Peyer's patch (tissue), 4 donors: ENCODE measurements at regions not wholly inside any gene's neighbourhood (a gene's known extent, or its start where the extent isn't known, plus 50 kb on each side); places are given as distances from the start of the nearest gene placed in this dataset.
"Not testable (repeated sequence)": the region's sequence is repeated elsewhere in the genome, so short reads cannot be mapped to it uniquely, and the experiment has no call there.

Experiments
- DNase-seq, 3 donors: peaks; one replicate each; pipeline ENCODE4 v3.0.0-alpha.2; 2017 to 2019
- H3K27ac ChIP-seq, 4 donors: fragments of 200-600 bp; sonication (generic); one replicate each; pipeline ENCODE4 v1.5.1; 2016 to 2019
- H3K27me3 ChIP-seq, 2 donors: fragments of 200-600 bp; sonication (generic); one replicate each; pipeline ENCODE4 v1.5.1; 2019
- H3K36me3 ChIP-seq, 3 donors: fragments of 200-600 bp; sonication (generic); one replicate each; pipeline ENCODE4 v1.5.1; 2016 to 2019
- H3K4me1 ChIP-seq, 4 donors: fragments of 200-600 bp; sonication (generic); one replicate each; pipeline ENCODE4 v1.5.1; 2016 to 2019
- H3K4me3 ChIP-seq, 4 donors: fragments of 200-600 bp; sonication (generic); 1 replicate in 3 of 4; 2 replicates in 1 of 4; pipeline ENCODE4 v1.5.1; 2016 to 2019; ENCODE audit warnings: mild to moderate bottlenecking in 1 of 4
- H3K9me3 ChIP-seq, 4 donors: fragments of 200-600 bp; sonication (generic); one replicate each; pipeline ENCODE4 v1.5.1; 2016 to 2019; ENCODE audit warnings: mild to moderate bottlenecking in 1 of 4
- POLR2A ChIP-seq, 2 donors: fragments of 450-650 bp; IDR thresholded peaks; one replicate each; pipeline ENCODE4 v1.5.1; 2017; ENCODE audit warnings: antibody characterized with exemption in 2 of 2, mild to moderate bottlenecking in 2 of 2, moderate library complexity in 2 of 2
- small RNA-seq, 2 donors: library from RNA; depleted of rRNA; stranded (forward); fragments of <200 nt; gene quantifications; one replicate each; pipeline ENCODE3, GENCODE V24; 2016
- TF ChIP-seq, protein P1 (sequence below), 6 experiments: fragments of 450-650 bp in 4 of 6; fragments of 200-600 bp in 2 of 6; sonication (generic) in 1 of 6; IDR thresholded peaks; one replicate each; pipeline ENCODE4 v1.5.1; 2017 to 2019; ENCODE audit warnings: antibody characterized with exemption in 6 of 6, mild to moderate bottlenecking in 3 of 6, moderate library complexity in 1 of 6

- no peak overlapping the region for H3K27ac ChIP-seq
- H3K4me1 ChIP-seq, result no peaks in the 10 kb centered on the region
- DNase-seq, result no peak
- H3K36me3 ChIP-seq, result no peaks in the 10 kb centered on the region
- H3K4me3 ChIP-seq, result no peak overlapping the region
- no peaks in the 10 kb centered on the region for H3K27me3 ChIP-seq
- H3K9me3 ChIP-seq, result no peaks in the 10 kb centered on the region
- no peak for TF ChIP-seq POLR2A (IDR thresholded peaks at IDR 0.05)
- TF ChIP-seq, protein P1, sequence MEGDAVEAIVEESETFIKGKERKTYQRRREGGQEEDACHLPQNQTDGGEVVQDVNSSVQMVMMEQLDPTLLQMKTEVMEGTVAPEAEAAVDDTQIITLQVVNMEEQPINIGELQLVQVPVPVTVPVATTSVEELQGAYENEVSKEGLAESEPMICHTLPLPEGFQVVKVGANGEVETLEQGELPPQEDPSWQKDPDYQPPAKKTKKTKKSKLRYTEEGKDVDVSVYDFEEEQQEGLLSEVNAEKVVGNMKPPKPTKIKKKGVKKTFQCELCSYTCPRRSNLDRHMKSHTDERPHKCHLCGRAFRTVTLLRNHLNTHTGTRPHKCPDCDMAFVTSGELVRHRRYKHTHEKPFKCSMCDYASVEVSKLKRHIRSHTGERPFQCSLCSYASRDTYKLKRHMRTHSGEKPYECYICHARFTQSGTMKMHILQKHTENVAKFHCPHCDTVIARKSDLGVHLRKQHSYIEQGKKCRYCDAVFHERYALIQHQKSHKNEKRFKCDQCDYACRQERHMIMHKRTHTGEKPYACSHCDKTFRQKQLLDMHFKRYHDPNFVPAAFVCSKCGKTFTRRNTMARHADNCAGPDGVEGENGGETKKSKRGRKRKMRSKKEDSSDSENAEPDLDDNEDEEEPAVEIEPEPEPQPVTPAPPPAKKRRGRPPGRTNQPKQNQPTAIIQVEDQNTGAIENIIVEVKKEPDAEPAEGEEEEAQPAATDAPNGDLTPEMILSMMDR (IDR thresholded peaks at IDR 0.05), result no peak
Measured at GRCh38 chr4:174388461-174389145, 104.9 kb downstream of the CEP44 start.

- Histone ChIP-seq H3K27ac (no peak overlapping the region), H3K4me1 (no peaks in the 10 kb centered on the region), H3K4me3 (no peak overlapping the region), H3K27me3 (no peaks in the 10 kb centered on the region), H3K9me3 (no peaks in the 10 kb centered on the region), H3K36me3 (no peaks in the 10 kb centered on the region)
- TF ChIP-seq, protein P1 (IDR thresholded peaks at IDR 0.05), result no peak
- TF ChIP-seq POLR2A (IDR thresholded peaks at IDR 0.05), result no peak
- DNase-seq, result no peak
Measured at GRCh38 chr4:174387721-174388120, 104.0 kb downstream of the CEP44 start.

- no peak overlapping the region for H3K4me3 ChIP-seq
- H3K27ac ChIP-seq, result no peak overlapping the region
- DNase-seq, result no peak
- H3K4me1 ChIP-seq, result no peaks in the 10 kb centered on the region
- TF ChIP-seq, protein P1 (IDR thresholded peaks at IDR 0.05), result no peak
- no peak for TF ChIP-seq POLR2A (IDR thresholded peaks at IDR 0.05)
- H3K9me3 ChIP-seq, result no peaks in the 10 kb centered on the region
- no peaks in the 10 kb centered on the region for H3K27me3 ChIP-seq
- H3K36me3 ChIP-seq, result no peaks in the 10 kb centered on the region
Measured at GRCh38 chr4:174387143-174387542, 103.4 kb downstream of the CEP44 start.

GRCh38 chr4:174383783-174384182 is 100.1 kb downstream of the CEP44 start:
- DNase-seq, result no peak
- H3K27me3 ChIP-seq, result no peaks in the 10 kb centered on the region
- TF ChIP-seq, protein P1 (IDR thresholded peaks at IDR 0.05), result no peak
- TF ChIP-seq POLR2A (IDR thresholded peaks at IDR 0.05), result no peak
- H3K9me3 ChIP-seq, result no peaks in the 10 kb centered on the region
- no peak overlapping the region for H3K4me3 ChIP-seq
- no peaks in the 10 kb centered on the region for H3K36me3 ChIP-seq
- peak overlapping the region in 2 of 4 donors; percentile 29 to 73 for H3K27ac ChIP-seq
- no peaks in the 10 kb centered on the region for H3K4me1 ChIP-seq

DNA sequence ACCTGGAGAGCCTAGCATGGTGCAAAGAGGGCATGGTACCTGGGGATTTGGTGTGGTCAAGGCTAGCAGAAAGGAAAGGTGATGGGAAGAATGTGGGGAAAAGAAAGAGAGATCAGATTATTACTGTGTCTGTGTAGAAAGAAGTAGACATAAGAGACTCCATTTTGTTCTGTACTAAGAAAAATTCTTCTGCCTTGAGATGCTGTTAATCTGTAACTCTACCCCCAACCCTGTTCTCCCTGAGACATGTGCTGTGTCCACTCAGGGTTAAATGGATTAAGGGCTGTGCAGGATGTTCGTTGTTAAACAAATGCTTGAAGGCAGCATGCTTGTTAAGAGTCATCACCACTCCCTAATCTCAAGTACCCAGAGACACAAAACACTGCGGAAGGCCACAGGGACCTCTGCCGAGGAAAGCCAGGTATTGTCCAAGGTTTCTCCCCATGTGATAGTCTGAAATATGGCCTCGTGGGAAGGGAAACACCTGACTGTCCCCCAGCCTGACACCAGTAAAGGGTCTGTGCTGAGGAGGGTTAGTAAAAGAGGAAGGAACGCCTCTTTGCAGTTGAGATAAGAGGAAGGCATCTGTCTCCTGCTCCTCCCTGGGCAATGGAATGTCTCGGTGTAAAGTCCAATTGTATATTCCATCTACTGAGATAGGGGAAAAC is 99.4 kb downstream of the CEP44 start:
- not testable (repeated sequence) for H3K36me3 ChIP-seq, H3K4me3 ChIP-seq, H3K4me1 ChIP-seq, H3K27me3 ChIP-seq, H3K9me3 ChIP-seq
- DNase-seq, result peak in 2 of 3 donors; percentile 48 to 51
- H3K27ac ChIP-seq, result peak overlapping the region in 2 of 4 donors; percentile 40 to 73
- TF ChIP-seq, protein P1 (IDR thresholded peaks at IDR 0.05), result peak in 3 of 6 experiments; percentile 12 to 35 (median 26)

Small RNAs in the stretch of these regions (small RNA-seq; reads per million reads assigned to genes)
- gene MIR4276, result 0 reads per million in 2 donors
